Loucy (cell line): ENCODE measurements at regions not wholly inside any gene's neighbourhood (a gene's known extent, or its start where the extent isn't known, plus 50 kb on each side); places are given as distances from the start of the nearest gene placed in this dataset.

Experiments used
- H2AFZ ChIP-seq: fragments of 200-600 bp; sonication (generic); 2 replicates; pipeline ENCODE4 v1.6.0; 2016; ENCODE audit warnings: antibody characterized with exemption, mild to moderate bottlenecking, low read length, moderate library complexity
- H3F3A ChIP-seq: fragments of 200-600 bp; 2 replicates; pipeline ENCODE4 v1.6.0; 2016; ENCODE audit warnings: antibody characterized with exemption, low read depth, mild to moderate bottlenecking
- H3K27me3 ChIP-seq: fragments of 200-600 bp; sonication (generic); 2 replicates; pipeline ENCODE4 v1.6.1; 2014; ENCODE audit warnings: low read length, mild to moderate bottlenecking; ENCODE audit not compliant: insufficient read depth, poor library complexity, severe bottlenecking
- H3K36me3 ChIP-seq: fragments of 200-600 bp; sonication (generic); 2 replicates; pipeline ENCODE4 v1.6.1; 2016; ENCODE audit warnings: low read length; ENCODE audit not compliant: insufficient read depth
- H3K4me1 ChIP-seq: fragments of 200-600 bp; sonication (generic); 2 replicates; pipeline ENCODE4 v1.5.1; 2014; ENCODE audit warnings: low read length, mild to moderate bottlenecking; ENCODE audit not compliant: insufficient read depth, poor library complexity, severe bottlenecking
- H3K4me2 ChIP-seq: fragments of 200-600 bp; sonication (generic); 2 replicates; pipeline ENCODE4 v1.6.0; 2014; ENCODE audit warnings: antibody characterized with exemption, low read length, low read depth, mild to moderate bottlenecking; ENCODE audit not compliant: poor library complexity, severe bottlenecking
- H3K4me3 ChIP-seq: fragments of 200-600 bp; sonication (generic); 2 replicates; pipeline ENCODE4 v1.5.1; 2014; ENCODE audit warnings: low read length, mild to moderate bottlenecking, mixed read lengths; ENCODE audit not compliant: poor library complexity, severe bottlenecking
- H3K79me2 ChIP-seq: fragments of 200-600 bp; sonication (generic); 2 replicates; pipeline ENCODE4 v1.6.1; 2014; ENCODE audit warnings: low read length; ENCODE audit not compliant: insufficient read depth
- H3K9ac ChIP-seq: fragments of 200-600 bp; sonication (generic); 2 replicates; pipeline ENCODE4 v1.6.0; 2014; ENCODE audit warnings: mild to moderate bottlenecking, low read depth, low read length, moderate library complexity; ENCODE audit not compliant: poor library complexity, severe bottlenecking
- H3K9me2 ChIP-seq: fragments of 200-600 bp; sonication (generic); replicated peaks from 2 replicates; pipeline ENCODE4 v1.6.1; 2016; ENCODE audit warnings: low read depth, low read length, mixed read lengths
- H3K9me3 ChIP-seq: fragments of 200-600 bp; sonication (generic); 2 replicates; pipeline ENCODE4 v1.6.1; 2014; ENCODE audit warnings: mild to moderate bottlenecking, antibody characterized with exemption, low read length, low read depth; ENCODE audit not compliant: insufficient read depth
- H4K20me1 ChIP-seq: fragments of 200-600 bp; sonication (generic); 2 replicates; pipeline ENCODE4 v1.6.0; 2014; ENCODE audit warnings: antibody characterized with exemption, low read length, mild to moderate bottlenecking; ENCODE audit not compliant: insufficient read depth, poor library complexity, severe bottlenecking
- EZH2phosphoT487 ChIP-seq: fragments of 200-600 bp; IDR thresholded peaks from 2 replicates; pipeline ENCODE4 v1.6.1; 2018; ENCODE audit warnings: antibody characterized with exemption, mild to moderate bottlenecking, moderate library complexity, borderline replicate concordance
- TF ChIP-seq, protein P1 (sequence below): fragments of 200-600 bp; sonication (generic); conservative IDR thresholded peaks from 2 replicates; pipeline ENCODE4 v1.5.1; 2014; ENCODE audit warnings: mild to moderate bottlenecking, antibody characterized with exemption, low read length

GRCh38 chr16:17572145-17572544, 101.4 kb upstream of the XYLT1 start:
- Histone ChIP-seq H3K79me2 (no peaks in the 10 kb centered on the region), H3K9me3 (no peaks in the 10 kb centered on the region), H3K9me2 (no peaks in the 10 kb centered on the region), H3K4me1 (no peaks in the 10 kb centered on the region), H3K36me3 (no peaks in the 10 kb centered on the region), H2AFZ (peak overlapping the region; percentile 61; the same call in 1 of the 2 replicates), H3K4me3 (no peak overlapping the region), H4K20me1 (no peaks in the 10 kb centered on the region), H3F3A (no peaks in the 10 kb centered on the region), H3K27me3 (no peaks in the 10 kb centered on the region), H3K9ac (no peak overlapping the region), H3K4me2 (no peak overlapping the region)
- TF ChIP-seq, protein P1, sequence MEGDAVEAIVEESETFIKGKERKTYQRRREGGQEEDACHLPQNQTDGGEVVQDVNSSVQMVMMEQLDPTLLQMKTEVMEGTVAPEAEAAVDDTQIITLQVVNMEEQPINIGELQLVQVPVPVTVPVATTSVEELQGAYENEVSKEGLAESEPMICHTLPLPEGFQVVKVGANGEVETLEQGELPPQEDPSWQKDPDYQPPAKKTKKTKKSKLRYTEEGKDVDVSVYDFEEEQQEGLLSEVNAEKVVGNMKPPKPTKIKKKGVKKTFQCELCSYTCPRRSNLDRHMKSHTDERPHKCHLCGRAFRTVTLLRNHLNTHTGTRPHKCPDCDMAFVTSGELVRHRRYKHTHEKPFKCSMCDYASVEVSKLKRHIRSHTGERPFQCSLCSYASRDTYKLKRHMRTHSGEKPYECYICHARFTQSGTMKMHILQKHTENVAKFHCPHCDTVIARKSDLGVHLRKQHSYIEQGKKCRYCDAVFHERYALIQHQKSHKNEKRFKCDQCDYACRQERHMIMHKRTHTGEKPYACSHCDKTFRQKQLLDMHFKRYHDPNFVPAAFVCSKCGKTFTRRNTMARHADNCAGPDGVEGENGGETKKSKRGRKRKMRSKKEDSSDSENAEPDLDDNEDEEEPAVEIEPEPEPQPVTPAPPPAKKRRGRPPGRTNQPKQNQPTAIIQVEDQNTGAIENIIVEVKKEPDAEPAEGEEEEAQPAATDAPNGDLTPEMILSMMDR, result no peak
- no peak for TF ChIP-seq EZH2phosphoT487

- Histone ChIP-seq H3K27me3 (no peaks in the 10 kb centered on the region), H3K4me1 (no peaks in the 10 kb centered on the region), H3F3A (no peaks in the 10 kb centered on the region), H3K79me2 (no peaks in the 10 kb centered on the region), H3K4me2 (no peak overlapping the region), H4K20me1 (no peaks in the 10 kb centered on the region), H3K9ac (no peak overlapping the region), H2AFZ (no peak overlapping the region), H3K9me2 (no peaks in the 10 kb centered on the region), H3K9me3 (no peaks in the 10 kb centered on the region), H3K36me3 (no peaks in the 10 kb centered on the region), H3K4me3 (no peak overlapping the region)
- no peak for TF ChIP-seq EZH2phosphoT487
- TF ChIP-seq, protein P1, result no peak
Measured at GRCh38 chr16:17571499-17572093, 100.8 kb upstream of the XYLT1 start.

GRCh38 chr16:17568239-17568638, 97.5 kb upstream of the XYLT1 start:
- Histone ChIP-seq H3K27me3 (no peaks in the 10 kb centered on the region), H3F3A (no peaks in the 10 kb centered on the region), H2AFZ (no peak overlapping the region), H3K4me2 (no peak overlapping the region), H3K9me3 (no peaks in the 10 kb centered on the region), H4K20me1 (no peaks in the 10 kb centered on the region), H3K4me1 (no peaks in the 10 kb centered on the region), H3K9me2 (no peaks in the 10 kb centered on the region), H3K79me2 (no peaks in the 10 kb centered on the region), H3K36me3 (no peaks in the 10 kb centered on the region), H3K4me3 (no peak overlapping the region), H3K9ac (no peak overlapping the region)
- TF ChIP-seq EZH2phosphoT487, result no peak
- TF ChIP-seq, protein P1, result no peak
